ENCODE measurements at regions not wholly inside any gene's neighbourhood (a gene's known extent, or its start where the extent isn't known, plus 50 kb on each side); places are given as distances from the start of the nearest gene placed in this dataset.

GRCh38 chr1:234898455-234899033 is 230.1 kb downstream of the TOMM20 start:
- TF ChIP-seq, protein P1, sequence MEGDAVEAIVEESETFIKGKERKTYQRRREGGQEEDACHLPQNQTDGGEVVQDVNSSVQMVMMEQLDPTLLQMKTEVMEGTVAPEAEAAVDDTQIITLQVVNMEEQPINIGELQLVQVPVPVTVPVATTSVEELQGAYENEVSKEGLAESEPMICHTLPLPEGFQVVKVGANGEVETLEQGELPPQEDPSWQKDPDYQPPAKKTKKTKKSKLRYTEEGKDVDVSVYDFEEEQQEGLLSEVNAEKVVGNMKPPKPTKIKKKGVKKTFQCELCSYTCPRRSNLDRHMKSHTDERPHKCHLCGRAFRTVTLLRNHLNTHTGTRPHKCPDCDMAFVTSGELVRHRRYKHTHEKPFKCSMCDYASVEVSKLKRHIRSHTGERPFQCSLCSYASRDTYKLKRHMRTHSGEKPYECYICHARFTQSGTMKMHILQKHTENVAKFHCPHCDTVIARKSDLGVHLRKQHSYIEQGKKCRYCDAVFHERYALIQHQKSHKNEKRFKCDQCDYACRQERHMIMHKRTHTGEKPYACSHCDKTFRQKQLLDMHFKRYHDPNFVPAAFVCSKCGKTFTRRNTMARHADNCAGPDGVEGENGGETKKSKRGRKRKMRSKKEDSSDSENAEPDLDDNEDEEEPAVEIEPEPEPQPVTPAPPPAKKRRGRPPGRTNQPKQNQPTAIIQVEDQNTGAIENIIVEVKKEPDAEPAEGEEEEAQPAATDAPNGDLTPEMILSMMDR (IDR thresholded peaks at IDR 0.05; ENCODE audit: low read length): no peak
- TF ChIP-seq EZH2 (IDR thresholded peaks at IDR 0.05; ENCODE audit: borderline replicate concordance, low read length): no peak
